Stimulated activated CD4-positive, alpha-beta T cell treated with anti-CD3 and anti-CD28 coated beads, Interleukin-4, amount 100 ng/mL, for 48 hours (primary cell): ENCODE measurements at regions not wholly inside any gene's neighbourhood (a gene's known extent, or its start where the extent isn't known, plus 50 kb on each side); places are given as distances from the start of the nearest gene placed in this dataset.
A peak's percentile ranks its signal among the peaks of the same experiment; 100 is the strongest.
"Not testable (repeated sequence)": the region's sequence is repeated elsewhere in the genome, so short reads cannot be mapped to it uniquely, and the experiment has no call there.

ENCODE experiments used
- DNase-seq, 2 donors: peaks; one replicate each; pipeline ENCODE4 v3.0.0-alpha.2; 2020; ENCODE audit warnings: low read depth in 2 of 2

GRCh38 chr5:87138091-87138805, 129.4 kb upstream of the RASA1 start:
- DNase-seq: no peak

GRCh38 chr5:87139795-87140194, 127.9 kb upstream of the RASA1 start:
- no peak for DNase-seq

GRCh38 chr5:87141544-87141943, 126.1 kb upstream of the RASA1 start:
- DNase-seq: no peak

- not testable (repeated sequence) for DNase-seq
Measured at GRCh38 chr5:87145853-87146252, 121.8 kb upstream of the RASA1 start.

- DNase-seq: no peak
Measured at GRCh38 chr5:87147441-87147840, 120.2 kb upstream of the RASA1 start.

- no peak for DNase-seq
Measured at GRCh38 chr5:87150630-87151029, 117.1 kb upstream of the RASA1 start.

GRCh38 chr5:87151547-87151946, 116.1 kb upstream of the RASA1 start:
- DNase-seq: no peak

GRCh38 chr5:87152886-87153285, 114.8 kb upstream of the RASA1 start:
- DNase-seq: no peak

- DNase-seq: no peak
Measured at GRCh38 chr5:87154191-87154590, 113.5 kb upstream of the RASA1 start.

- DNase-seq: no peak
Measured at GRCh38 chr5:87155106-87155505, 112.6 kb upstream of the RASA1 start.

GRCh38 chr5:87156631-87157030, 111.1 kb upstream of the RASA1 start:
- no peak for DNase-seq

GRCh38 chr5:87164409-87164808, 103.3 kb upstream of the RASA1 start:
- DNase-seq: no peak

- no peak for DNase-seq
Measured at GRCh38 chr5:87169300-87169991, 98.2 kb upstream of the RASA1 start.

GRCh38 chr5:87170799-87171198, 96.9 kb upstream of the RASA1 start:
- DNase-seq: no peak

- no peak for DNase-seq
Measured at GRCh38 chr5:87182649-87183048, 85.0 kb upstream of the RASA1 start.

- no peak for DNase-seq
Measured at GRCh38 chr5:87183896-87184295, 83.8 kb upstream of the RASA1 start.

GRCh38 chr5:87184605-87185004, 83.1 kb upstream of the RASA1 start:
- no peak for DNase-seq

- DNase-seq: no peak
Measured at GRCh38 chr5:87185838-87186237, 81.8 kb upstream of the RASA1 start.

- DNase-seq: no peak
Measured at GRCh38 chr5:87188391-87188790, 79.3 kb upstream of the RASA1 start.

- no peak for DNase-seq
Measured at GRCh38 chr5:87190041-87190440, 77.6 kb upstream of the RASA1 start.

- no peak for DNase-seq
Measured at GRCh38 chr5:87190687-87191086, 77.0 kb upstream of the RASA1 start.

GRCh38 chr5:87191645-87192044, 76.0 kb upstream of the RASA1 start:
- DNase-seq: no peak

- DNase-seq: peak in 1 of 2 donors; percentile 12
Measured at GRCh38 chr5:87195104-87195591, 72.5 kb upstream of the RASA1 start.
